HG03280 (cell line): ENCODE measurements at regions not wholly inside any gene's neighbourhood (a gene's known extent, or its start where the extent isn't known, plus 50 kb on each side); places are given as distances from the start of the nearest gene placed in this dataset.

Source experiments
- ATAC-seq: cut with Tn5 transposase; IDR thresholded peaks from one replicate; pipeline ENCODE4 v1.9.1; 2021; ENCODE audit warnings: mild to moderate bottlenecking, moderate library complexity; ENCODE audit not compliant: unreplicated experiment

- no peak for ATAC-seq
Measured at GRCh38 chr1:186620566-186621350, 59.5 kb downstream of the PTGS2 start.

GRCh38 chr1:186618401-186619170, 61.6 kb downstream of the PTGS2 start:
- peak; percentile 100 for ATAC-seq

- peak; percentile 1 for ATAC-seq
Measured at GRCh38 chr1:186617926-186618325, 62.3 kb downstream of the PTGS2 start.

GRCh38 chr1:186616511-186616910, 63.7 kb downstream of the PTGS2 start:
- no peak for ATAC-seq

GRCh38 chr1:186615332-186615731, 64.9 kb downstream of the PTGS2 start:
- no peak for ATAC-seq

- no peak for ATAC-seq
Measured at GRCh38 chr1:186611156-186611555, 69.1 kb downstream of the PTGS2 start.

- no peak for ATAC-seq
Measured at GRCh38 chr1:186609183-186609582, 71.0 kb downstream of the PTGS2 start.

GRCh38 chr1:186605762-186606350, 74.4 kb downstream of the PTGS2 start:
- peak; percentile 69 for ATAC-seq

GRCh38 chr1:186595969-186596368, 84.3 kb downstream of the PTGS2 start:
- no peak for ATAC-seq

- no peak for ATAC-seq
Measured at GRCh38 chr1:186578325-186579016, 101.8 kb downstream of the PTGS2 start.

GRCh38 chr1:186577633-186578032, 102.6 kb downstream of the PTGS2 start:
- no peak for ATAC-seq

- no peak for ATAC-seq
Measured at GRCh38 chr1:186577216-186577615, 103.0 kb downstream of the PTGS2 start.

GRCh38 chr1:186575348-186575747, 104.9 kb downstream of the PTGS2 start:
- ATAC-seq: no peak

GRCh38 chr1:186574926-186575325, 105.3 kb downstream of the PTGS2 start:
- no peak for ATAC-seq

- no peak for ATAC-seq
Measured at GRCh38 chr1:186572509-186572908, 107.7 kb downstream of the PTGS2 start.

- ATAC-seq: no peak
Measured at GRCh38 chr1:186571771-186572170, 108.5 kb downstream of the PTGS2 start.

- ATAC-seq: no peak
Measured at GRCh38 chr1:186569856-186570255, 108.9 kb upstream of the PDC start.

- no peak for ATAC-seq
Measured at GRCh38 chr1:186568221-186568620, 107.3 kb upstream of the PDC start.

GRCh38 chr1:186566140-186566855, 105.4 kb upstream of the PDC start:
- no peak for ATAC-seq

GRCh38 chr1:186564582-186564981, 103.7 kb upstream of the PDC start:
- no peak for ATAC-seq
